ENCODE measurements at regions not wholly inside any gene's neighbourhood (a gene's known extent, or its start where the extent isn't known, plus 50 kb on each side); places are given as distances from the start of the nearest gene placed in this dataset.
"Not testable (repeated sequence)": the region's sequence is repeated elsewhere in the genome, so short reads cannot be mapped to it uniquely, and the experiment has no call there.

- ChIA-PET CTCF (no interaction called here), POLR2A (no interaction called here)
- TF ChIP-seq BHLHE40 (IDR thresholded peaks at IDR 0.05; ENCODE audit: borderline replicate concordance) = no peak
- no peak for TF ChIP-seq SP1 (IDR thresholded peaks at IDR 0.05)
- no peak for TF ChIP-seq ARNT (IDR thresholded peaks at IDR 0.05)
- no peak for TF ChIP-seq LEF1 (IDR thresholded peaks at IDR 0.05; ENCODE audit: borderline replicate concordance)
- no peak for TF ChIP-seq CTBP1 (IDR thresholded peaks at IDR 0.05; ENCODE audit: borderline replicate concordance)
- no peak for TF ChIP-seq FOXK2 (IDR thresholded peaks at IDR 0.05)
- TF ChIP-seq L3MBTL2 (conservative IDR thresholded peaks at IDR 0.05) = no peak
- no peak for DNase-seq (ENCODE audit: extremely low spot score)
These were observed 62.3 kb upstream of the SCRG1 start for GRCh38 chr4:173461170-173461569.

- ChIA-PET CTCF (no interaction called here), POLR2A (no interaction called here)
- no peak for DNase-seq (ENCODE audit: extremely low spot score)
- no peak for TF ChIP-seq FOXM1 (IDR thresholded peaks at IDR 0.05; ENCODE audit: borderline replicate concordance)
- TF ChIP-seq ZNF384 (IDR thresholded peaks at IDR 0.05) = no peak
- TF ChIP-seq L3MBTL2 (conservative IDR thresholded peaks at IDR 0.05) = no peak
- TF ChIP-seq LEF1 (IDR thresholded peaks at IDR 0.05; ENCODE audit: borderline replicate concordance) = no peak
- no peak for TF ChIP-seq NFRKB (IDR thresholded peaks at IDR 0.05)
- TF ChIP-seq SUZ12 (IDR thresholded peaks at IDR 0.05) = no peak
- TF ChIP-seq HDGF (IDR thresholded peaks at IDR 0.05; ENCODE audit: borderline replicate concordance) = no peak
- TF ChIP-seq CTBP1 (IDR thresholded peaks at IDR 0.05; ENCODE audit: borderline replicate concordance) = no peak
- TF ChIP-seq PKNOX1 (IDR thresholded peaks at IDR 0.05) = no peak
- TF ChIP-seq ELF4 (IDR thresholded peaks at IDR 0.05) = no peak
- TF ChIP-seq ARNT (IDR thresholded peaks at IDR 0.05) = no peak
- TF ChIP-seq FOXA1 (IDR thresholded peaks at IDR 0.05) = no peak
- TF ChIP-seq FOXK2 (IDR thresholded peaks at IDR 0.05) = no peak
- no peak for TF ChIP-seq BHLHE40 (IDR thresholded peaks at IDR 0.05; ENCODE audit: borderline replicate concordance)
These were observed 60.9 kb upstream of the SCRG1 start for GRCh38 chr4:173459857-173460256.

- TF ChIP-seq ELF4 (IDR thresholded peaks at IDR 0.05) = no peak
- TF ChIP-seq L3MBTL2 (conservative IDR thresholded peaks at IDR 0.05) = no peak
- no peak for TF ChIP-seq PKNOX1 (IDR thresholded peaks at IDR 0.05)
- TF ChIP-seq HDGF (IDR thresholded peaks at IDR 0.05; ENCODE audit: borderline replicate concordance) = no peak
- TF ChIP-seq SP1 (IDR thresholded peaks at IDR 0.05) = no peak
- TF ChIP-seq FOXM1 (IDR thresholded peaks at IDR 0.05; ENCODE audit: borderline replicate concordance) = no peak
- TF ChIP-seq BHLHE40 (IDR thresholded peaks at IDR 0.05; ENCODE audit: borderline replicate concordance) = no peak
- no peak for TF ChIP-seq ARNT (IDR thresholded peaks at IDR 0.05)
- TF ChIP-seq FOXK2 (IDR thresholded peaks at IDR 0.05) = no peak
- TF ChIP-seq LEF1 (IDR thresholded peaks at IDR 0.05; ENCODE audit: borderline replicate concordance) = no peak
- no peak for TF ChIP-seq SUZ12 (IDR thresholded peaks at IDR 0.05)
- no peak for TF ChIP-seq ZNF384 (IDR thresholded peaks at IDR 0.05)
- no peak for TF ChIP-seq NFRKB (IDR thresholded peaks at IDR 0.05)
- ChIA-PET CTCF (no interaction called here), POLR2A (interaction anchor here (1.4 kb wide), 1 partner anchor 123 kb away, joined by 3 read pairs; no protein-coding TSS in a partner anchor)
- no peak for DNase-seq (ENCODE audit: extremely low spot score)
These were observed 59.0 kb upstream of the SCRG1 start for GRCh38 chr4:173457893-173458292.

- ChIA-PET POLR2A (interaction anchor here (3.0 kb wide), 1 partner anchor 117 kb away, joined by 9 read pairs; the partner anchor contains the start of gene HMGB2), CTCF (interaction anchor here (1.1 kb wide), 1 partner anchor 31 kb away, joined by 3 read pairs; no protein-coding TSS in a partner anchor)
- DNase-seq (ENCODE audit: extremely low spot score) = not testable (repeated sequence)
These were observed 52.5 kb upstream of the SCRG1 start for GRCh38 chr4:173451435-173451834.

GRCh38 chr4:173450281-173450680, 51.4 kb upstream of the SCRG1 start:
- POLR2A ChIA-PET = interaction anchor here (3.0 kb wide), 1 partner anchor 116 kb away, joined by 9 read pairs; the partner anchor contains the start of gene HMGB2
- TF ChIP-seq ELF4 (IDR thresholded peaks at IDR 0.05) (no peak), CTBP1 (IDR thresholded peaks at IDR 0.05; ENCODE audit: borderline replicate concordance) (no peak), FOXM1 (IDR thresholded peaks at IDR 0.05; ENCODE audit: borderline replicate concordance) (no peak), NFRKB (IDR thresholded peaks at IDR 0.05) (no peak), L3MBTL2 (conservative IDR thresholded peaks at IDR 0.05) (no peak), SUZ12 (IDR thresholded peaks at IDR 0.05) (no peak), BHLHE40 (IDR thresholded peaks at IDR 0.05; ENCODE audit: borderline replicate concordance) (no peak), PKNOX1 (IDR thresholded peaks at IDR 0.05) (no peak)
- CTCF ChIA-PET = interaction anchor here (0.5 kb wide), 1 partner anchor 72 kb away, joined by 3 read pairs; no protein-coding TSS in a partner anchor

GRCh38 chr4:173449380-173449717, 50.4 kb upstream of the SCRG1 start:
- POLR2A ChIA-PET = interaction anchor here (3.0 kb wide), 1 partner anchor 115 kb away, joined by 9 read pairs; the partner anchor contains the start of gene HMGB2

More at GRCh38 chr4:173450281-173450680, 51.4 kb upstream of the SCRG1 start:
- DNase-seq (ENCODE audit: extremely low spot score) = no peak

More at GRCh38 chr4:173449380-173449717, 50.4 kb upstream of the SCRG1 start:
- TF ChIP-seq SUZ12 (IDR thresholded peaks at IDR 0.05) = no peak
- TF ChIP-seq FOXA1 (IDR thresholded peaks at IDR 0.05) = no peak
- no peak for TF ChIP-seq LEF1 (IDR thresholded peaks at IDR 0.05; ENCODE audit: borderline replicate concordance)
- TF ChIP-seq ELF4 (IDR thresholded peaks at IDR 0.05) = no peak
- no peak for TF ChIP-seq FOXK2 (IDR thresholded peaks at IDR 0.05)
- TF ChIP-seq NFRKB (IDR thresholded peaks at IDR 0.05) = no peak
- TF ChIP-seq FOXM1 (IDR thresholded peaks at IDR 0.05; ENCODE audit: borderline replicate concordance) = no peak
- TF ChIP-seq SP1 (IDR thresholded peaks at IDR 0.05) = no peak
- TF ChIP-seq TARDBP (IDR thresholded peaks at IDR 0.05) = no peak
- no peak for TF ChIP-seq BHLHE40 (IDR thresholded peaks at IDR 0.05; ENCODE audit: borderline replicate concordance)
- CTCF ChIA-PET = interaction anchor here (0.7 to 1.2 kb wide), 2 partner anchors 303 to 1324 kb away, joined by 3 to 7 read pairs; no protein-coding TSS in a partner anchor
- no peak for DNase-seq (ENCODE audit: extremely low spot score)
